Hepatic stellate cell (primary cell): ENCODE measurements at regions not wholly inside any gene's neighbourhood (a gene's known extent, or its start where the extent isn't known, plus 50 kb on each side); places are given as distances from the start of the nearest gene placed in this dataset.

ENCODE experiments used
- DNase-seq: peaks from one replicate; pipeline ENCODE4 v3.0.0; 2011; ENCODE audit warnings: low spot score

- DNase-seq = no peak
These were observed 99.9 kb upstream of the CACNA1A start for GRCh38 chr19:13606156-13606555.

GRCh38 chr19:13604902-13605586 lies 98.8 kb upstream of the CACNA1A start:
- DNase-seq = no peak

DNA sequence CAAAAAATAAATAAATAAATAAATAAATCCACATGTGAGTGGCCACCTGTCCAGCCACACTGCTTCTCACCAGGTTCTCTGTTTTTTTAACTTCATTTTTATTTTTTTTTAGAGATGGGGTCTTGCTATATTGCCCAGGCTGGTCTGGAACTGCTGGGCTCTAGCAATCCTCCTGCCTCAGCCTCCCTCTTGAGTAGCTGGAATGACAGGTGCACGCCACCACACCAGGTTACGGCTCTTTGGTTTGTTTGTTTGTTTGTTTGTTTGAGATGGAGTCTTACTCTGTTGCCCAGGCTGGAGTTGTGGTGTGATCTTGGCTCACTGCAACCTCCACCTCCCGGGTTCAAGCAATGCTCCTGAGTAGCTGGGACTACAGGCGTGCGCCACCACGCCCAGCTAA lies 94.5 kb upstream of the CACNA1A start:
- no peak for DNase-seq

DNA sequence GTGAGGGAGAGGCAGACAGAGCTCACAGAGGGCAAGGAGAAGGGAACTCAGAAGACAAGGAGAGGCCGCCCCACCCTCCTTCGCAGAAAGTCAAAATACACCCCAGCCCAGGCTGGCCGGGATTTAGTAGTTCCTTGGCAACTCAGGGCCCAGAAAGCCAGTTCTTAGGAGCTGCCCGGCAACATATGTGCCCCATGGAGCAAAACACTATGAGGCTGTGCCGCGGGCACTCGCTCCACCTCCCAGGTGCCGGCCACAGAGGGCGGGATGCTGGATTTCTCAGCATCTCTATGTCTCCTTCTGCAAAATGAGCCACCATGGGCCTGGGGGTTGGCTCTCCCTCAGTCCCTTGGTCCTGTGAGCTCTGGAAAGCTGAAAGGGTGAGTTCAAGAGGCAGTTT lies 93.8 kb upstream of the CACNA1A start:
- DNase-seq = no peak

- DNase-seq = no peak
These were observed 93.4 kb upstream of the CACNA1A start for GRCh38 chr19:13599681-13600080.

DNA sequence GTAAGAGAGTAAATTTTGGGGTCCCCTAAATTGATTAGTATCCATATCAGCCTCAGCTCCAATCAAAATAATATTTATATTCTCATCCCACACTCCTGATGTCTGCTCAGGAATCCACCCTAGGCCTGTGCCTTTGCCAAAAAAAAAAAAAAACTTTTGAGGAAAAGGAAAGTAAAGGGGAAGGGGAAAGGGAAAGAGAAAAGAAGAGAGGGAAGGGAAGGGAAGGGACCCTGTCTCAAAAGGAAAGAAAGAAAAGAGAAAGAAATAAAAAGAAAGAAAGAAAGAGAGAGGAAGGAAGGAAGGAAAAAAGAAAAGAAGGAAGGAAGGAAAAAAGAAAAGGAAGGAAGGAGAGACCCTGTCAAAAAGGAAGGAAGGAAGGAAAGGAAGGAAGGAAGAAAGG lies 91.8 kb upstream of the CACNA1A start:
- no peak for DNase-seq

- peak; percentile 87 for DNase-seq
These were observed 91.4 kb upstream of the CACNA1A start for GRCh38 chr19:13597640-13598039.

- DNase-seq = peak; percentile 66
These were observed 82.9 kb upstream of the CACNA1A start for GRCh38 chr19:13588957-13589833.

GRCh38 chr19:13585512-13585911 lies 79.2 kb upstream of the CACNA1A start:
- DNase-seq = no peak

- DNase-seq = no peak
These were observed 77.5 kb upstream of the CACNA1A start for GRCh38 chr19:13583753-13584152.

DNA sequence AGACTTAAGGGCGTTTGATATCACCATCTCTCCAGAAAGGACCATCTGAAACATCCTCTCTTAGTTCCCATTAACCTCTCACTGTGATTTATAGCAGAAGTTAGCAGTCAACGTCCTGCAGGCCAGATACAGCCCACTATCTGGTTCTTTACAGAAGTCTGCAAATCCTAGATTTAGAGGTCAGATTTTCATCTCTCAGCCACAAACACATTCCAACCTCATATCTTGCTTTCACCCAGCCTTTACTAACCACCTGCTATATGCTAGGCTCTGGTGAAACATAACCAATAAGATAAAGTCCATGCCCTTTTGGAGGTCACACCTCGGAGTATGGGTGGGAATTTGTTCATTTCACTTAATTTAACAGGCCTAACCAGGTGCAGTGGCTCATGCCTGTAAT lies 76.8 kb upstream of the CACNA1A start:
- no peak for DNase-seq

DNA sequence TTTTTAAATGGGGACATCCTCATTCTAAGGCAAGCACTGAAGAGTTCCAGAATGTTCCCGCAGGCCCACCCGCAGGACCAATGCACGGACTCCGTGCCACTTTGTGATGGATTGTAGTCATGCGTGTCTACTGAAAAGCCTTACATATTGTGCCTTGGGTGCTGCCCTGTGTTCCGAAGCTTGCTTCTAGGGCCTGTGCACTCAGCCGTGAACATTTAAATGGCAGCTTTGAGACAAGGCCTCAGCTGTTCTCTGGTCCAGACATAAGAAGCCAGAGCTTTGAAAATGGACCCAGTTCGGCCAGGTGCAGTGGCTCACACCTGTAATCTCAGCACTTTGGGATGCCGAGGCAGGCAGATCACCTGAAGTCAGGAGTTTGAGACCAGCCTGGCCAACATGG lies 75.3 kb upstream of the CACNA1A start:
- DNase-seq = no peak

- DNase-seq = no peak
These were observed 73.2 kb upstream of the CACNA1A start for GRCh38 chr19:13579388-13580060.

DNA sequence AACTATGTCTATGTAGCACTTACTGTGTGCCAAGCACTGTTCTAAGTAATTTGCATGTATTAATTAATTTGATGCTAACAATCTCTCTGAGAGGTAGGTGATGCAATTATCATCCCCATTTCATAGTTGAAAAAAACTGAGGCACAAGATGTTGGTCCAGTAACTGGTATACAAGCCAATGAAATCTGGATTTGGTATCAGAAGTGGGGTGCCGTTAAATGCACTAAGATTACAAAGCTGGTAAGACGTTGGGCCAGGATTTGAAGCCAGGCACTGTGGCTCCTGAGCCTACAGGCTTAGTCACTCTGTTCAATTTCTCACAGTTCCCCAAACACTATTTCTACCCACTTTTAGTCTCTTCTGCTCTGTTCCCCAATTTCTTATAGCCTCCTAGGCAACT lies 70.4 kb upstream of the CACNA1A start:
- no peak for DNase-seq

- no peak for DNase-seq
These were observed 68.7 kb upstream of the CACNA1A start for GRCh38 chr19:13574933-13575332.

DNA sequence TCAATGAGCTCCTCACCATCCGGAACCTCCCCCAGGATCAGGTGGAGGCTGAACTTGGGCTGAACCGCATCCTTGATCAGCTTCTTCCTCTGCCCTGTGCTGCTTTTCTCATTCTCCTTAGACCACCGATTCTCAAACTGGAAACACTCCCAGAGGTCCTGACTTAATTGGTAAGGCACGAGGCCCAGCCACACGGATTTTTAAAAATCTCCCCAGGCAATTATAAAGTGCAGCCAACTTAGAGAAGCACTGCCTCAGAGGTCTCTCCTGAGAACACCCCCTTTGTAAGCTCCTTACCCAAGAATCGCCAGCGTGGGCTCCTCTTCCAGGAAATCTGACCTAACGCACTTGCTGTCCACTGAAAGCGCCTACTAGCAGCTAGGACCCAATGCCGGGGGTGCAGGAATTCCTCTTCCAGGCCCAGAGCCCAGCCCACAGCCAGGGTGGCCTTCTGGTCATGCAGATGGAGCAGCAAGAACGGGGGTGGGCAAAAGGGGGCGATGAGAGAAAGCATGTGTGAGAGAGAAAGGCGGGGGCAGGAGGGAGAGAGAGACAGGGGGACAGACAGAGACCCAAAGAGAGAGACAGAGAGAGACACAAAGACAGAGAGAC lies 66.9 kb upstream of the CACNA1A start:
- no peak for DNase-seq

DNA sequence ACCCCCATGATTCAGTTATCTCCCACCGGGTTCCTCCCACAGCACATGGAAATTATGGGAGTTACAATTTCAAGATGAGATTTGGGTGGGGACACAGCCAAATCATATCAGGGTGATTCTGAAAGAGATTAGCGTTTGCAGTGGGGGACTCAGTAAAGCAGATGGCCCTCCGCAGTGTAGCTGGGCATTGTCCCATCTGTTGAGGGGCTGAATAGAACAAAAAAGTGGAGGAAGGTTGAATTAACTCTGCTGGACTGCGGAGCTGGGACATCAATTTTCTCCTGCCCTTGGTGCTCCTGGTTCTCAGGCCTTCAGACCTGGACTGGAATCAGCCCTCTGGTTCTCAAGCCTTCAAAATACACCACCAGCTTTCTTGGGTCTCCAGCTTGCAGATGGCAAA lies 55.2 kb upstream of the CACNA1A start:
- DNase-seq = no peak

DNA sequence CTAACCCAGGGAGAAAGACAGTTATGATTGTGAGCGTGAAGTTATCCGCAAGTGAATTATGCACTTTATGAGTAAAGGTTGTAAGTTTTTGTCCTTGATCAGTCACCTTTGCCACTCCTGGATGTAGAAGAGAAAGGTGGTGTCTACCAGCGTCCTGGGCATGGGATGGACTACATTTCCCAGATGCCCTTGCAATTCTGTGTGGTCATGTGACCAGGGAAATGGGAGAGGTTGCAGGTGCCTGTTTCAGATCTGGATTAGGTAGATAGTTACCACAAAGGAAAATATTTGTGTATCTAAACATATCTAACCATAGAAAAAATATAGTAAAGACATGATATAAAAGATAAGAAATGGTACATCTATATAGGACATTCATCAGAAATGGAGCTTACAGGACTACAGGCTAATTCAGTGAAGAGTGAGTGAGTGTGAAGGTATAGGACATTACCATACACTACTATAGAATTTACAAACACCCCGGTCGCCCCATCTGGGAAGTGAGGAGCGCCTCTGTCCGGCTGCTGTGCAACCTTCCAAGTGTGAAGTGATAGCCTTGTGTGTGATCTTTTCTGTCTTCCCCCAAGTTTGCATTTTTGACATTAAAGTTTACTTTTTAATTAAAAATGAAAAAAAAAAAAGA lies 51.6 kb upstream of the CACNA1A start:
- DNase-seq = no peak

DNA sequence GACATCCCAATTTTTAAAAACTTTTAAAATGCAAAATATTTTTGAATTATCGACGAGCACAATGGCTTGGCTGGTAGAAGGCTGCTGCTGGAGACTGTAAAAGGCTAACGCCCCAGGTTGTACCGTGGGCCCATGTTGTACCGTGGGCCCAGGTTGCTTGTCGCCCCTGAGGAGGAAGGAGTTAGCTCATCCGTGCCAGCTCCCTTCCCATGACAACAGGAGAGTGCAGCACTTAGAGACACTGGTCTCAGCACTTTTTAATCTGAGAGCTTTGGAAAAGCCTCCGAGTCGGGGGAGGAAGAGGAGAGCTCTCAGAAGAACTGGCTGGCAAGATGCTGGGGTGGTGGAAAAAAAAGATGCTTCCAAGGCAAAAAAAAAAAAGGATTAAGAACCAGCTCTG lies 50.3 kb upstream of the CACNA1A start:
- DNase-seq = no peak
